Panc1 (cell line): ENCODE measurements at regions not wholly inside any gene's neighbourhood (a gene's known extent, or its start where the extent isn't known, plus 50 kb on each side); places are given as distances from the start of the nearest gene placed in this dataset.

Experiments
- ATAC-seq: fragments of 200-7000 bp; cut with Tn5 transposase; 2 replicates; pipeline ENCODE4 v1.9.1; 2020; ENCODE audit warnings: mild to moderate bottlenecking, moderate library complexity
- BruUV-seq: library from RNA; stranded (reverse); fragments of 400-500 nt; replicated peaks from 2 replicates; lab custom pipeline; 2021; lab: Mats Ljungman, UMichigan
- CTCF ChIA-PET: fragments of 300-600 bp; sonication (Branson Sonifier 250); formaldehyde crosslinking; loops from one replicate; lab custom pipeline; 2022; ENCODE audit warnings: antibody characterized with exemption; lab: Charles Lee
- POLR2A ChIA-PET: fragments of 300-600 bp; sonication (Branson Sonifier 250); formaldehyde crosslinking; loops from one replicate; lab custom pipeline; 2022; ENCODE audit warnings: antibody characterized with exemption; lab: Charles Lee
- DNase-seq: peaks from one replicate; pipeline ENCODE4 v3.0.0-alpha.2; 2010; ENCODE audit warnings: low read depth, low spot score
- H3K27ac ChIP-seq: 2 replicates; pipeline ENCODE4 v1.5.1; 2011; ENCODE audit warnings: mild to moderate bottlenecking, low read length, inconsistent platforms
- H3K27me3 ChIP-seq: fragments of 200-500 bp; sonication (Bioruptor generic); 2 replicates; pipeline ENCODE4 v1.6.0; 2014; ENCODE audit warnings: low read length, inconsistent platforms; ENCODE audit not compliant: control insufficient read depth, insufficient read depth
- H3K36me3 ChIP-seq: fragments of 200-500 bp; sonication (Bioruptor generic); 2 replicates; pipeline ENCODE4 v1.5.1; 2014; ENCODE audit warnings: inconsistent platforms, mild to moderate bottlenecking, low read length, moderate library complexity; ENCODE audit not compliant: control insufficient read depth, insufficient read depth
- H3K4me1 ChIP-seq: 2 replicates; pipeline ENCODE4 v1.5.1; 2011; ENCODE audit warnings: inconsistent platforms, mild to moderate bottlenecking, low read length, moderate library complexity; ENCODE audit not compliant: control insufficient read depth, insufficient read depth
- H3K4me3 ChIP-seq, 2 experiments: 2 replicates each; pipeline ENCODE4 v1.5.1; 2011 to 2012; ENCODE audit warnings: low read depth in 2 of 2, low read length in 2 of 2, mild to moderate bottlenecking in 2 of 2, inconsistent platforms in 1 of 2, moderate library complexity in 1 of 2
- H3K9me3 ChIP-seq: fragments of 200-500 bp; sonication (Bioruptor generic); 2 replicates; pipeline ENCODE4 v1.5.1; 2014; ENCODE audit warnings: low read depth, mild to moderate bottlenecking, inconsistent platforms, low read length, moderate library complexity; ENCODE audit not compliant: control insufficient read depth, insufficient read depth
- POLR2AphosphoS5 ChIP-seq: IDR thresholded peaks from 2 replicates; pipeline ENCODE4 v1.6.1; 2012; ENCODE audit warnings: mild to moderate bottlenecking, low read depth, low read length, moderate library complexity
- REST ChIP-seq, 2 experiments: IDR thresholded peaks; 2 replicates each; pipeline ENCODE4 v1.6.1; 2011 to 2012; ENCODE audit warnings: low read depth in 2 of 2, control low read depth in 1 of 2, low read length in 1 of 2, mild to moderate bottlenecking in 1 of 2, moderate library complexity in 1 of 2; ENCODE audit not compliant: insufficient read depth in 1 of 2
- SIN3A ChIP-seq: IDR thresholded peaks from 2 replicates; pipeline ENCODE4 v1.6.1; 2012; ENCODE audit warnings: low read depth, mild to moderate bottlenecking, low read length, moderate library complexity, borderline replicate concordance; ENCODE audit not compliant: insufficient read depth
- TCF7L2 ChIP-seq: IDR thresholded peaks from 2 replicates; pipeline ENCODE4 v1.6.1; 2011; ENCODE audit warnings: mild to moderate bottlenecking, low read depth, low read length, inconsistent platforms
- in situ Hi-C: cut with HindIII; loops from 2 replicates; pipeline ENCODE4 v1.10.0; 2016; ENCODE audit warnings: low sequenced_read_pairs, low pct_unique_long_range_greater_than_20kb
- intact Hi-C: fragments of 100-400 bp; cut with micrococcal nuclease; formaldehyde crosslinking; loops from one replicate; pipeline ENCODE4 v1.10.0; 2022; ENCODE audit not compliant: unreplicated experiment
- TF ChIP-seq, protein P1 (sequence below): fragments of 450-650 bp; IDR thresholded peaks from 2 replicates; pipeline ENCODE4 v1.5.1; 2017; ENCODE audit warnings: mild to moderate bottlenecking

GRCh38 chr13:66137384-66137783, 1092.8 kb downstream of the PCDH9 start:
- DNase-seq = no peak
- Histone ChIP-seq H3K27ac (no peak overlapping the region), H3K27me3 (no peaks in the 10 kb centered on the region), H3K4me3 (no peak overlapping the region), H3K4me1 (peaks cover 3% of the 10 kb centered on the region), H3K9me3 (no peaks in the 10 kb centered on the region), H3K36me3 (no peaks in the 10 kb centered on the region)
- CTCF ChIA-PET = interaction anchor here (0.6 kb wide), 1 partner anchor 481 kb away, joined by 3 read pairs; no protein-coding TSS in a partner anchor
- no TSS peak for BruUV-seq
- no peak for TF ChIP-seq TCF7L2
- TF ChIP-seq, protein P1, sequence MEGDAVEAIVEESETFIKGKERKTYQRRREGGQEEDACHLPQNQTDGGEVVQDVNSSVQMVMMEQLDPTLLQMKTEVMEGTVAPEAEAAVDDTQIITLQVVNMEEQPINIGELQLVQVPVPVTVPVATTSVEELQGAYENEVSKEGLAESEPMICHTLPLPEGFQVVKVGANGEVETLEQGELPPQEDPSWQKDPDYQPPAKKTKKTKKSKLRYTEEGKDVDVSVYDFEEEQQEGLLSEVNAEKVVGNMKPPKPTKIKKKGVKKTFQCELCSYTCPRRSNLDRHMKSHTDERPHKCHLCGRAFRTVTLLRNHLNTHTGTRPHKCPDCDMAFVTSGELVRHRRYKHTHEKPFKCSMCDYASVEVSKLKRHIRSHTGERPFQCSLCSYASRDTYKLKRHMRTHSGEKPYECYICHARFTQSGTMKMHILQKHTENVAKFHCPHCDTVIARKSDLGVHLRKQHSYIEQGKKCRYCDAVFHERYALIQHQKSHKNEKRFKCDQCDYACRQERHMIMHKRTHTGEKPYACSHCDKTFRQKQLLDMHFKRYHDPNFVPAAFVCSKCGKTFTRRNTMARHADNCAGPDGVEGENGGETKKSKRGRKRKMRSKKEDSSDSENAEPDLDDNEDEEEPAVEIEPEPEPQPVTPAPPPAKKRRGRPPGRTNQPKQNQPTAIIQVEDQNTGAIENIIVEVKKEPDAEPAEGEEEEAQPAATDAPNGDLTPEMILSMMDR = no peak
- no peak for TF ChIP-seq SIN3A
- TF ChIP-seq POLR2AphosphoS5 = no peak
- no peak for TF ChIP-seq REST (IDR thresholded peaks at IDR 0.05; ENCODE audit: insufficient read depth in 1 of 2, low read depth in 2 of 2, low read length in 1 of 2)
- POLR2A ChIA-PET = no interaction called here
- in situ Hi-C loops = no loop called here
- intact Hi-C loops = no loop called here
- no peak for ATAC-seq

GRCh38 chr13:66128692-66129269, 1101.4 kb downstream of the PCDH9 start:
- in situ Hi-C loops (no loop called here), intact Hi-C loops (no loop called here)
- Histone ChIP-seq H3K27ac (no peak overlapping the region), H3K9me3 (no peaks in the 10 kb centered on the region), H3K27me3 (no peaks in the 10 kb centered on the region), H3K36me3 (no peaks in the 10 kb centered on the region), H3K4me1 (no peaks in the 10 kb centered on the region), H3K4me3 (no peak overlapping the region)
- BruUV-seq = no TSS peak
- POLR2A ChIA-PET = no interaction called here
- ATAC-seq (no peak), DNase-seq (no peak)
- no peak for TF ChIP-seq REST (IDR thresholded peaks at IDR 0.05; ENCODE audit: insufficient read depth in 1 of 2, low read depth in 2 of 2, low read length in 1 of 2)
- TF ChIP-seq, protein P1 = no peak
- TF ChIP-seq POLR2AphosphoS5 = no peak
- no peak for TF ChIP-seq SIN3A
- CTCF ChIA-PET = no interaction called here
